Embryonic facial prominence (tissue), 1 donor: ENCODE measurements at regions not wholly inside any gene's neighbourhood (a gene's known extent, or its start where the extent isn't known, plus 50 kb on each side); places are given as distances from the start of the nearest gene placed in this dataset.
"Not testable (repeated sequence)": the region's sequence is repeated elsewhere in the genome, so short reads cannot be mapped to it uniquely, and the experiment has no call there.

Source experiments
- DNase-seq: peaks from one replicate; pipeline ENCODE4 v3.0.0-alpha.2; 2016; ENCODE audit errors: extremely low spot score

DNA sequence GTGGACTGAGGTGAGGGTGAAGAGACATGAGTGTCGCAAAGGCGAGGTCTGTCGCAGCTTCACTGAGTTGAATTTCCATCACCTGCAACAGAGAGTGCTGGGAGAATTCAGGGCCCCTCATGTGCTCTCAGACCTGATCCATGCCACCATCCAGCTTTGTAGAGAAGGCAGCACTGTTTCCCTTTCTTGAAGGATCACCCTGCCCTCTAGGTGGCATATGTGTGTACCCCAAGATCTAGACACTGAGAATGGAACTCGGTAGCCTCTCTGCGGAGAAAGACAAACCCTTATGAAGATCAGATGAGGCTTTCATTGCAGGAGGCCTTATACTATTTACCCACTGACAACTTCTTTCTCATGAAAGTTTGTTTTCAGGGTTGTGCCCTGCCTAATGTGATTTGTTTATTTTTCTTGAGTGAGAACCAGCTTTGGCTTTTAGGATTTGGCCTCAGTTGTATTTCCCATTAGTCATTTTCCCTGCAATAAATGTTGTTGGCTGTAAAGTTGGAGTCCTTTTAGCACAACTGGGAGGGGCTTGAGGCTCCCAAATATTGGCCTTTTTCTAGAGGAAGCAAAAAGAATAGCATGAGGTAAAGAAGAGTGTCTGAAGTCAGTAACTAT, 811.3 kb downstream of the DHX35 start:
- no peak for DNase-seq

- no peak for DNase-seq
Measured at GRCh38 chr20:39767352-39767751, 805.2 kb downstream of the DHX35 start.

GRCh38 chr20:39766333-39766732, 804.2 kb downstream of the DHX35 start:
- DNase-seq, result no peak

- no peak for DNase-seq
Measured at GRCh38 chr20:39762716-39763115, 800.6 kb downstream of the DHX35 start.

- DNase-seq, result no peak
Measured at GRCh38 chr20:39758876-39759275, 796.7 kb downstream of the DHX35 start.

- no peak for DNase-seq
Measured at GRCh38 chr20:39756828-39757227, 794.7 kb downstream of the DHX35 start.

- DNase-seq, result no peak
Measured at GRCh38 chr20:39756369-39756768, 794.2 kb downstream of the DHX35 start.

DNA sequence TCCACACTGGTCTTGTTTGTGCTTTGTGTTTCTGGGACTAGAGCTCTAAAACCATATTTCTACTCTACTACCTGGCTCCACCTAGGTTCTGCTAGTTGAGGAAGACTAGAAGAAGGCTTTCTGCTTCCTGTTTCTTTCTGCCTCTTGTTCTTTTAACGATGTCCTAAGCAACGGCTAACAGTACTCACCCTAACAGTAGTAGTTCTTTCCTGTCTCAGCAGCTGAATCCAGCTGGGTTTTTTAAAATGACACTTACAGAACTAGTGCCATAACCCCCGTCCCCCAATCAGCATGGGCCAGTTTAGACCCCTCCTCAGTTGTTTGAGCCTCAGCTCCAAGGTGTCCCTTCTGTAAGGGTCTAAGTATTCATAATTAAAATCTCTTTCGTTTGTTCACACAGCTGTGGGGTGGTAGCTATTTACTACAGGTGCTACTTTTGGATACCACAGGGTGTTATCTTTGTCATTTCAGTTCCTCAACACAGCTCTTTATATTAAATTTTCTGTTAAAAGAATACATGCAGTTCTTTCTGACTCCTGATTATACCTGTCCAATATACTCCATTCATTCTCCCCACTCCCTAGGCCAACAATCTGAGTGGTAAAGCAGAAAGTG, 790.2 kb downstream of the DHX35 start:
- no peak for DNase-seq

DNA sequence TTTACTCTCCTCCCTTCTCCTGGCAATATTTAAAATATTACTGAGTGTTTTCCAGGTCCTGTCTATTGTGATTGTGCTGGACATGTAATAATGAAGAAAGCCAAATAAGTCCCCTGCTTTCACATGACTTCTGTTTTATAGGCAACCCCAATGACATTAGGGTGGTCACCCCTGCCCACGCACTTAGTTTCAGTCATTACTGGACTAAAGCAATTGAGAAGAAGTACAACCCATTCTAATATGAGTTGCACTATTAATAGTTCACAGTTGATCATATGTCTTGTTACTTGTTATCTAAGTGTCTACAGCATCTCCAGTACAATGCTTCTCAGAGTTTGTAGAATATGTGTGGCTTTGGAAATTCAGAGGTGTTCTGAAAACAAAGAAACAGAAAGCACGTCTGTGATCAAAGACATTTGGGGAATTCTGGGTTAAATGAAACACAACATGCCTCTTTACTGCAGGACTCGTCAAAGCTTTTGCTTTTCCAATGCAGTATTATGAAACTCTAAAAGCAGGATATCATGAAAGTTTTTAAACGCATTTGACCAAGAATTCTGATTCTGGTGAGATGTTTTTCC, 789.5 kb downstream of the DHX35 start:
- no peak for DNase-seq

DNA sequence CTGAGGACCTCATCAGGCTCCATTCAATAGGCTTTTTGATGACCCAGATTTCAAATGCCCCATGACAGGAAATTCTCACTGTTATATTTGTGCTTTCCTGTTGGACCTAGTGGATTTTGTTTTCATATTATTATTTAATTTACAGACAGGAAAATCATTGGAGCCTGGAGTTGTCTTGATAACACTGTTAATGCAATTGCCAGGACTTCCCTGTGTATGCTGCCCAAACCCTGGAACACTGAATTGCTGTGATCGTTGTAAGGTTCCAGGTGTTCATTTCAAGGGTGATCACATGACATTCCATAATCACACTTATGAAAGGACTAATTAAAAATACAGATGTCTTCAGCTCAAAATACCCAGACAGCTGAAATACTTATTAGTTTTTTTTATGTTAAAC, 783.2 kb downstream of the DHX35 start:
- no peak for DNase-seq

GRCh38 chr20:39738651-39739050, 776.5 kb downstream of the DHX35 start:
- no peak for DNase-seq

GRCh38 chr20:39736434-39737327, 774.5 kb downstream of the DHX35 start:
- DNase-seq, result no peak

DNA sequence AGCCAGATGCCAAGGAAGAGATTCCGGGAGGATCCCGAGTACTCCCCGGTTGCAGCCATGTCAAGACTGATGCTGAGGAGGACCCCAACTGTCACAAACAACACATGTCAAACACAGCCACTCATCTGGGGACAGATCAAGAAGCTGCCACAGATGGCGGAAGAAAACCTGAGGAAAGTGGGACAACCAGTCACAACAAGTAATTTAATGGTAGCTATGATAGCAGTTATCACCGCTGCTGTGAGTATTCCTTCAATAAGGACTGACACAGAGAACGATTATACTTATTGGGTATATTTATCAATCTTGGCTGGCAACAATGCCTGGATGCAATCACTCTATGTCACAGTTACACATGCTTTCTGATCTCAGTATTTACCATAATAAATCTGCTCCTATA, 763.4 kb downstream of the DHX35 start:
- not testable (repeated sequence) for DNase-seq

GRCh38 chr20:39719293-39719692, 757.1 kb downstream of the DHX35 start:
- no peak for DNase-seq

- DNase-seq, result no peak
Measured at GRCh38 chr20:39717936-39718335, 755.8 kb downstream of the DHX35 start.

DNA sequence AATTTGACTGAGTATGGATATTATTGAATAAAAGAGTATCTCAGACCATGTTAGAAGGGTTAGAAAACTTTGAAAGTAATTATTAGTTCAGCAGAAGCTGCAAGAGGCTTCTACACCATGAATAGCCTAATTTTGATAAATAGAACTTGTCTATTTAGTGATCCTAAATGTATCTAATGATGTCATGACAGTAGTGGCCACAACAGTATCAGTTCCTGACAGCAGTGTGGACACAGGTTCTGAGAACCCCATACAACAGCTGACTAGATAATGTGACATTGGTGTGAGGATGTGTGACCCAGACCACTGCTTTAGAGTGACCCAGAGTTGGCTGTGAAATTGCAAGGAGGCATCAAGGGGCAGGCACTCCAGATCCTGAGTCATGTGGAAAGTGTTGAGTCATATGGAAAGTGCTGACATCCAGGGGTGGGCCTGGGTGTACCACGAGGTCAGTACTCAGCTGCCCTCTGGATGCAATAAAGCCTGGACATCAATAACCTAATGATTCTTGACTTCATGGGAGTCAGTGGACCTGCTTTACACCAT, 754.7 kb downstream of the DHX35 start:
- no peak for DNase-seq

DNA sequence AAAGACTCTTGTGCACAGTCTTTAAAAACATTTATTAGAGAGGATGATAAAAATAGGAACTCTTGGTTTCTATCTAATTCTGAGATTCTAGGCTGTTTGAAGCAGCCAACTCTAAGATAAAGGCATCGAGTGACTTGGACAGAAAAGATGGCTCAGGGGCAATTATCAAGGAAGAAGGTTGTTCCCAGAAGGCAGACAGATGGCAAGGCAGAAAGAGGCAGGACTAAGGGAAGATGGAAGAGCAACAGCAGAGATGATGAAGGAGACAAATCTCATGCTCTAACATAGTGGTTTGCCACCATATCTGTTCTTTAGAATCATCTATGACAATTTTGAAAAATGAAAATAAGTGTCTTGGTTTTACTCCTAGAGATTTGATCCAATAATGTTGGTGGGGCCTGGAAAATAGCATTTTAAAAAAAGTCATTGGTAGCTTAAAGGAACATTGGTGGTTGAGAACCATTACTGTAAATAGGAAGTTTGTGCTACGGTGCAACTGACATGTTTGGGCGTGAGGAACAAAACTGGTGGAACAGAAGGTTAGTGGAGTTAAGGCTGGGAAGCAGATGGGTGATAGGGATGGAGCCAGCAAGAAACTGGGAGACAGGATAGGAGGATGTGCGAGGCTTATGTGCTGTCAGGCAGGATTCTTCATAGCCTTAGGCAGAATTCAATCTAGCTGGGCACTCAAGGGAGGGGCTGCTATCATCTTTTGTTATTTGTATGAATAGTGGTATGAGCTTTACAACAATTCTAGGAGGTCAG, 751.1 kb downstream of the DHX35 start:
- DNase-seq, result no peak

DNA sequence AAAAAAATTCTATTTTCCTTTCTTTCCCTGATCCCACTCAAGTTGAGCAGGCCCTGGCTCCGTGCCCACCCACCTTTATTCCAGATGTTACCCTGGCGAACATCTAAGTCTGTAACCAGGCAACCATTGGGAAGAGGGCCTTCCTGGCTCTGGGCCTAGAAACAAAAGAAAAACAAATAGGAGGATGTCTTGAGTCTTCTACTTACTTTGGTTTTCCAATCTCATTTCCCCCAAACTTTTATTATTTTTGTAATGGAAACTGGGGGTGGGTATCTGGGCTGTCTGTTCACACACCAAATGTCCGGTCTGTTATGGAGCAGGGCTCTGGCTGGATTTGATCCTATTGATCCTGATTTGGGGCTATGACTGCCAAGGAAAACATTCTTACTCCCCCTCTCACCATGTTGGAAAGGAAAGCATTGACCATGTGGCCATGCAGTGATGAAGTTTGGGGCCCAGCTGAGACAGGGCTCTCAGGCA, 744.1 kb downstream of the DHX35 start:
- DNase-seq, result peak; percentile 78

DNA sequence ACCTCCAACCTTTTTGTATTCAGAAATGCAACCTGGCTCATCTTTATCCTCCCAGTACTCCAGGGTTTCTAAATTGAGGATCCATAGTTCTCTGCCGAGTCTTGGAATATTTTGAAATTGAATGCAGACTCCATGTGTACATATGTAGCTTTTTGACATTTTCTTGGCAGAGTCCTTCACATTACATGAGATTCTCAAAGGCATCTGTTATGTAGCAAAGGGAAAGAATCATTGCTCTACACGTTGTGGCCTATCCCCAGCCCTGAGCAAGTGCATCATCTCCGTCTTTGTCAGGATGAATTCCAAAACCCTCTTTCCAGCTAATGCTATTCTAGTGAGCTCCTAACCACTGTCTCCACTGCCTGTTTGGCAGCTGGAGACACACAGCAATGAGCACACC, 742.9 kb downstream of the DHX35 start:
- peak; percentile 34 for DNase-seq

- not testable (repeated sequence) for DNase-seq
Measured at GRCh38 chr20:39703357-39703756, 741.2 kb downstream of the DHX35 start.

DNA sequence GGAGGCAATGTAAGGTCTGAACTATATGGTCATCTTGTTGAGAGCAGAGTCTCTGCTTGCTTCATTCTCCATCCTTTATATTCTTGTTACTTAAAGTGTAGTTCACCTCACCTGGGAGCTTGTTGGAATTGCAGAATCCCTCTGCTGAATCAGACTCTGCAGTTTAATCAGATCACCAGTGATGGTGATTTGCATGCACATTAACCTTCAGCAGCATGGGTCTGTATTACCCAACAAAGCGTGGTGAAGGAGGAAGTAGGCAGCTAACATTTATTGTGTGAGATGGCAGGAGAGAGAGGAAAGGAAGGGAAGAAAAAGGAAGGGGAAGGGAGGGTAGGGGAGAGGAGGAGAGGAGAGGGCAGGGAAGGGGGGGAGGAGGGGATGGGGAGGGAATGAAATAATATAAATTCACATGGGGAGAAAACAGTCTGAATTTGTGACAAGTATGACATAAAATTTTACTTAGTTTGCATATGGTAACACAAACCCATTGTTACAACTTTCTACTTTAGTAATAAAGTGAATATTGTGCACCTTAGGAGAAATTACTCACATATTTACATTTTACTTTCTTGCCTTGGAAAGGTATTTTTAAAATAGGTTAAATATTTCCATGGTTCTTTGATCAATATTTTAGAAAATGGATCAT, 740.7 kb downstream of the DHX35 start:
- no peak for DNase-seq
